ENCODE measurements at regions not wholly inside any gene's neighbourhood (a gene's known extent, or its start where the extent isn't known, plus 50 kb on each side); places are given as distances from the start of the nearest gene placed in this dataset.

GRCh38 chr11:112524798-112525197 lies 264.1 kb upstream of the PLET1 start:
- TF ChIP-seq, protein P1, sequence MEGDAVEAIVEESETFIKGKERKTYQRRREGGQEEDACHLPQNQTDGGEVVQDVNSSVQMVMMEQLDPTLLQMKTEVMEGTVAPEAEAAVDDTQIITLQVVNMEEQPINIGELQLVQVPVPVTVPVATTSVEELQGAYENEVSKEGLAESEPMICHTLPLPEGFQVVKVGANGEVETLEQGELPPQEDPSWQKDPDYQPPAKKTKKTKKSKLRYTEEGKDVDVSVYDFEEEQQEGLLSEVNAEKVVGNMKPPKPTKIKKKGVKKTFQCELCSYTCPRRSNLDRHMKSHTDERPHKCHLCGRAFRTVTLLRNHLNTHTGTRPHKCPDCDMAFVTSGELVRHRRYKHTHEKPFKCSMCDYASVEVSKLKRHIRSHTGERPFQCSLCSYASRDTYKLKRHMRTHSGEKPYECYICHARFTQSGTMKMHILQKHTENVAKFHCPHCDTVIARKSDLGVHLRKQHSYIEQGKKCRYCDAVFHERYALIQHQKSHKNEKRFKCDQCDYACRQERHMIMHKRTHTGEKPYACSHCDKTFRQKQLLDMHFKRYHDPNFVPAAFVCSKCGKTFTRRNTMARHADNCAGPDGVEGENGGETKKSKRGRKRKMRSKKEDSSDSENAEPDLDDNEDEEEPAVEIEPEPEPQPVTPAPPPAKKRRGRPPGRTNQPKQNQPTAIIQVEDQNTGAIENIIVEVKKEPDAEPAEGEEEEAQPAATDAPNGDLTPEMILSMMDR (IDR thresholded peaks at IDR 0.05): no peak
- TF ChIP-seq POLR2A (IDR thresholded peaks at IDR 0.05): no peak
